GM23338 (cell line): ENCODE measurements at regions not wholly inside any gene's neighbourhood (a gene's known extent, or its start where the extent isn't known, plus 50 kb on each side); places are given as distances from the start of the nearest gene placed in this dataset.

Experiments
- ATAC-seq: fragments of 200-7000 bp; cut with Tn5 transposase; 3 replicates; pipeline ENCODE4 v1.9.1; 2020
- DNase-seq: peaks from one replicate; pipeline ENCODE4 v3.0.0-alpha.2; 2015; ENCODE audit warnings: low spot score
- H2AFZ ChIP-seq: fragments of 200-600 bp; sonication (generic); 2 replicates; pipeline ENCODE4 v1.8.0; 2016; ENCODE audit warnings: antibody characterized with exemption, mild to moderate bottlenecking, moderate library complexity
- H3F3A ChIP-seq: fragments of 200-600 bp; sonication (generic); replicated peaks from 2 replicates; pipeline ENCODE4 v1.8.0; 2017; ENCODE audit warnings: antibody characterized with exemption, mixed run types, low read depth
- H3K27ac ChIP-seq: fragments of 200-600 bp; sonication (generic); 2 replicates; pipeline ENCODE4 v1.6.1; 2016; ENCODE audit warnings: low read depth
- H3K27me3 ChIP-seq: fragments of 200-600 bp; sonication (generic); 2 replicates; pipeline ENCODE4 v1.8.0; 2016; ENCODE audit warnings: mild to moderate bottlenecking, mixed run types, moderate library complexity; ENCODE audit not compliant: insufficient read depth
- H3K36me3 ChIP-seq: fragments of 200-600 bp; sonication (generic); 2 replicates; pipeline ENCODE4 v1.8.0; 2016; ENCODE audit warnings: mild to moderate bottlenecking; ENCODE audit not compliant: insufficient read depth
- H3K4me1 ChIP-seq: fragments of 200-600 bp; sonication (generic); 2 replicates; pipeline ENCODE4 v1.8.0; 2016; ENCODE audit warnings: mild to moderate bottlenecking, moderate library complexity; ENCODE audit not compliant: insufficient read depth
- H3K4me2 ChIP-seq: fragments of 200-600 bp; sonication (generic); 2 replicates; pipeline ENCODE4 v1.7.1; 2017; ENCODE audit warnings: mixed run types
- H3K4me3 ChIP-seq: fragments of 200-600 bp; sonication (generic); 2 replicates; pipeline ENCODE4 v1.6.1; 2016; ENCODE audit warnings: mixed run types
- H3K79me2 ChIP-seq: fragments of 200-600 bp; sonication (generic); replicated peaks from 2 replicates; pipeline ENCODE4 v1.8.0; 2017; ENCODE audit warnings: mild to moderate bottlenecking; ENCODE audit not compliant: insufficient read depth
- H3K9me2 ChIP-seq: fragments of 200-600 bp; sonication (generic); 2 replicates; pipeline ENCODE4 v1.8.0; 2017; ENCODE audit not compliant: insufficient read depth
- H4K20me1 ChIP-seq: fragments of 200-600 bp; sonication (generic); replicated peaks from 2 replicates; pipeline ENCODE4 v1.8.0; 2017; ENCODE audit warnings: mild to moderate bottlenecking; ENCODE audit not compliant: insufficient read depth
- H3K27ac Mint-ChIP-seq: 2 replicates; pipeline ENCODE4 v1.8.0; 2020; ENCODE audit warnings: inconsistent platforms, mild to moderate bottlenecking, moderate library complexity, mixed read lengths
- H3K27me3 Mint-ChIP-seq: 3 replicates; pipeline ENCODE4 v1.8.0; 2022; ENCODE audit warnings: low read depth, mild to moderate bottlenecking, moderate library complexity, mixed read lengths, inconsistent platforms; ENCODE audit not compliant: insufficient read depth, poor library complexity
- H3K36me3 Mint-ChIP-seq: 3 replicates; pipeline ENCODE4 v1.8.0; 2021; ENCODE audit warnings: low read depth, mild to moderate bottlenecking, inconsistent platforms, moderate library complexity, mixed read lengths
- H3K4me1 Mint-ChIP-seq: 3 replicates; pipeline ENCODE4 v1.8.0; 2020; ENCODE audit warnings: mild to moderate bottlenecking, inconsistent platforms, mixed read lengths
- H3K4me3 Mint-ChIP-seq: 3 replicates; pipeline ENCODE4 v1.8.0; 2021; ENCODE audit warnings: moderate library complexity, mild to moderate bottlenecking, inconsistent platforms, mixed read lengths
- H3K9me3 Mint-ChIP-seq: 3 replicates; pipeline ENCODE4 v1.8.0; 2020; ENCODE audit warnings: moderate library complexity, mild to moderate bottlenecking, inconsistent platforms, mixed read lengths
- CREB1 ChIP-seq: fragments of 250-450 bp; sonication (Bioruptor Pico); IDR thresholded peaks from 2 replicates; pipeline ENCODE4 v1.5.0; 2020; ENCODE audit warnings: low read depth, mild to moderate bottlenecking, moderate library complexity
- CTCF ChIP-seq, 2 experiments: fragments of 200-600 bp in 1 of 2; sonication (generic) in 1 of 2; conservative IDR thresholded peaks; 2 replicates each; pipeline versions ENCODE4 v1.5.1 to v1.6.1; 2016 to 2017; ENCODE audit warnings: antibody characterized with exemption in 2 of 2, low read depth in 2 of 2, mild to moderate bottlenecking in 2 of 2, moderate library complexity in 1 of 2
- EZH2 ChIP-seq: fragments of 200-600 bp; sonication (generic); IDR thresholded peaks from one replicate; pipeline ENCODE4 v1.8.0; 2017; ENCODE audit warnings: antibody characterized with exemption, mild to moderate bottlenecking, low read depth; ENCODE audit not compliant: unreplicated experiment
- EZH2phosphoT487 ChIP-seq: fragments of 200-600 bp; sonication (generic); IDR thresholded peaks from one replicate; pipeline ENCODE4 v1.8.1; 2018; ENCODE audit warnings: antibody characterized with exemption; ENCODE audit not compliant: unreplicated experiment
- JUNB ChIP-seq: IDR thresholded peaks from one replicate; pipeline ENCODE4 v1.6.1; 2016; ENCODE audit warnings: antibody characterized with exemption; ENCODE audit not compliant: unreplicated experiment
- NANOG ChIP-seq: IDR thresholded peaks from 2 replicates; pipeline ENCODE4 v1.6.1; 2016; ENCODE audit warnings: antibody characterized with exemption, borderline replicate concordance
- POLR2AphosphoS5 ChIP-seq: IDR thresholded peaks from 2 replicates; pipeline ENCODE4 v1.6.1; 2016; ENCODE audit warnings: antibody characterized with exemption, low read depth
- ZNF114 ChIP-seq: fragments of 250-450 bp; sonication (Bioruptor Pico); IDR thresholded peaks from 2 replicates; pipeline ENCODE4 v1.5.0; 2020; ENCODE audit warnings: mild to moderate bottlenecking, moderate library complexity
- ZNF331 ChIP-seq: fragments of 250-450 bp; sonication (Bioruptor Pico); IDR thresholded peaks from 2 replicates; pipeline ENCODE4 v1.5.0; 2020; ENCODE audit warnings: low read depth, mild to moderate bottlenecking, moderate library complexity
- TF ChIP-seq, protein P1 (sequence below): IDR thresholded peaks from 2 replicates; pipeline ENCODE4 v1.6.1; 2016; ENCODE audit warnings: antibody characterized with exemption
- TF ChIP-seq, protein P2 (sequence below): IDR thresholded peaks from one replicate; pipeline ENCODE4 v1.6.1; 2018; ENCODE audit warnings: antibody characterized with exemption; ENCODE audit not compliant: unreplicated experiment

DNA sequence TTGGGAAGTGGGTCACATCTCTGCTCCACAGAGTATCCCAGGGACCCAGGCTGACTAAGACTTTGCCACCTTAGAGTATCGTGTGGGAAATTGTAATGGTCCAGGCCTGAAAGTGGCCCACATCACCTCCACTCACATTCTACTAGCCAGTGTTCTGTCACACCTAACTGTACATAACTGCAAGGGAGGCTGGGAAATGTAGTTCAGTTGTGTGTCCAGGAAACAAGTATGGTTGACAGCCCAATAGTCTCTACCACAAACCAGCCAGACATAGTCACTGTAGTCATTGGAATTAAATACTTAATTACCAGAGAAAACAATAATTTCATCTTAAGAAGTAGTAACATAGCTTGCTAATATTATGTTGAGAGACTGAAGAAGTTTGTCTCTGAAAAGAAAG lies 233.4 kb upstream of the S100G start (continued):
- TF ChIP-seq CTCF (conservative IDR thresholded peaks at IDR 0.05; ENCODE audit: low read depth in 2 of 2) (no peak), JUNB (no peak), CREB1 (CRISPR knock-in tag) (no peak), ZNF331 (CRISPR knock-in tag) (no peak), EZH2phosphoT487 (no peak), EZH2 (no peak)
- TF ChIP-seq, protein P1, sequence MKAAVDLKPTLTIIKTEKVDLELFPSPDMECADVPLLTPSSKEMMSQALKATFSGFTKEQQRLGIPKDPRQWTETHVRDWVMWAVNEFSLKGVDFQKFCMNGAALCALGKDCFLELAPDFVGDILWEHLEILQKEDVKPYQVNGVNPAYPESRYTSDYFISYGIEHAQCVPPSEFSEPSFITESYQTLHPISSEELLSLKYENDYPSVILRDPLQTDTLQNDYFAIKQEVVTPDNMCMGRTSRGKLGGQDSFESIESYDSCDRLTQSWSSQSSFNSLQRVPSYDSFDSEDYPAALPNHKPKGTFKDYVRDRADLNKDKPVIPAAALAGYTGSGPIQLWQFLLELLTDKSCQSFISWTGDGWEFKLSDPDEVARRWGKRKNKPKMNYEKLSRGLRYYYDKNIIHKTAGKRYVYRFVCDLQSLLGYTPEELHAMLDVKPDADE, result no peak

DNA sequence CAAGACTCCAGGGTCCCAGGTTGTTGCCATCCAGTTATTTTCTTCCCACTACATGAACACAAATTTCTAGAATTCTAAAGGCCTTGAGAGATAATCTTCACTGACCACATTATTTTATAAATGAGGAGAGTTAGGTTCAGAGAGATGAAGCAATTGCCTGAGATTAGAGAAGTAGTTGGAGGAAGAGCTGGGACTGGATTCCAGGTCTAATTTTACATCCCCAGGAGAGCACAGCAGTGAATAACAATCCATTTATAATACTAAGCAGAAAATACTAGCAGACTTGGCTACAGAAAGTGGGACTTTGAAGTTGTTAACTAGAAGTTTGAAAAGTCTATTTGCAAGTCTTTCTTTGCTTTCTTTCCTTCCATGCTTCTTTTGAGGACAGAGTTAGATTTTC lies 231.3 kb upstream of the S100G start:
- Mint-ChIP-seq H3K27me3 (peaks cover 2% of the 10 kb centered on the region), H3K4me3 (no peak overlapping the region), H3K9me3 (peaks cover 8% of the 10 kb centered on the region; the same call in 2 of the 3 replicates), H3K36me3 (peaks cover 10% of the 10 kb centered on the region), H3K4me1 (peaks cover 5% of the 10 kb centered on the region; the same call in 2 of the 3 replicates), H3K27ac (no peak overlapping the region)
- no peaks in the 10 kb centered on the region for H3K4me1 ChIP-seq
- H4K20me1 ChIP-seq, result no peaks in the 10 kb centered on the region
- no peaks in the 10 kb centered on the region for H3K9me2 ChIP-seq
- no peak overlapping the region for H3K4me2 ChIP-seq
- no peaks in the 10 kb centered on the region for H3K27me3 ChIP-seq
- H3K79me2 ChIP-seq, result no peaks in the 10 kb centered on the region
- DNase-seq (no peak), ATAC-seq (no peak)
- H3K27ac ChIP-seq, result no peak overlapping the region
- H3K4me3 ChIP-seq, result no peak overlapping the region
- no peaks in the 10 kb centered on the region for H3F3A ChIP-seq
- no peak overlapping the region for H2AFZ ChIP-seq
- TF ChIP-seq POLR2AphosphoS5 (no peak), ZNF114 (no peak)
- no peaks in the 10 kb centered on the region for H3K36me3 ChIP-seq

DNA sequence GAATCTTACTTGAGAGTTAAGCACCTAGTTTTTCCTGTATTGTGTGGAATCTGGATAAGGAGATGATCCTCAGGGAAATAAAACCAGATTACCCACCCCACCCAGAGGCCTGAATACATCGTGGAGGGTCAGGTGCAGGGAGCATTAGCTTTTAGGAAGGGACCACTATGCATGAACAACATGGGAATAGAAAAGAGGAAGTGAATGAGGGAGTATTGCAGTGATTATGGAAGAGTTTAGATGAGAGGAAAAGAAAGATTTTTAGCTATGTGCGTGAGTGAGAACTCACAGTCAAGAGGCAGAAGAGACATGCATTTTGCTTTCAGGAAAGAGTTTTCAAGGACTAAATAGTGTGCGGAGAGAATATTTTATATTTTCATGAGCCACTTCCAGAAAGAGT lies 222.3 kb upstream of the S100G start:
- Mint-ChIP-seq H3K27me3 (peaks cover 4% of the 10 kb centered on the region), H3K4me3 (no peak overlapping the region), H3K4me1 (no peaks in the 10 kb centered on the region), H3K27ac (no peak overlapping the region), H3K9me3 (peaks cover 7% of the 10 kb centered on the region; the same call in 2 of the 3 replicates), H3K36me3 (peaks cover 4% of the 10 kb centered on the region)
- Histone ChIP-seq H3K4me2 (no peak overlapping the region), H3K27ac (no peak overlapping the region), H4K20me1 (no peaks in the 10 kb centered on the region), H3K79me2 (no peaks in the 10 kb centered on the region), H3K9me2 (no peaks in the 10 kb centered on the region), H3K4me3 (no peak overlapping the region), H3F3A (no peaks in the 10 kb centered on the region), H2AFZ (no peak overlapping the region), H3K4me1 (no peaks in the 10 kb centered on the region), H3K27me3 (no peaks in the 10 kb centered on the region), H3K36me3 (no peaks in the 10 kb centered on the region)
- DNase-seq, result no peak
- ATAC-seq, result no peak
- TF ChIP-seq CTCF (conservative IDR thresholded peaks at IDR 0.05; ENCODE audit: low read depth in 2 of 2) (no peak), ZNF114 (no peak), EZH2phosphoT487 (no peak), EZH2 (no peak), ZNF331 (CRISPR knock-in tag) (no peak), NANOG (no peak)
- TF ChIP-seq, protein P2, sequence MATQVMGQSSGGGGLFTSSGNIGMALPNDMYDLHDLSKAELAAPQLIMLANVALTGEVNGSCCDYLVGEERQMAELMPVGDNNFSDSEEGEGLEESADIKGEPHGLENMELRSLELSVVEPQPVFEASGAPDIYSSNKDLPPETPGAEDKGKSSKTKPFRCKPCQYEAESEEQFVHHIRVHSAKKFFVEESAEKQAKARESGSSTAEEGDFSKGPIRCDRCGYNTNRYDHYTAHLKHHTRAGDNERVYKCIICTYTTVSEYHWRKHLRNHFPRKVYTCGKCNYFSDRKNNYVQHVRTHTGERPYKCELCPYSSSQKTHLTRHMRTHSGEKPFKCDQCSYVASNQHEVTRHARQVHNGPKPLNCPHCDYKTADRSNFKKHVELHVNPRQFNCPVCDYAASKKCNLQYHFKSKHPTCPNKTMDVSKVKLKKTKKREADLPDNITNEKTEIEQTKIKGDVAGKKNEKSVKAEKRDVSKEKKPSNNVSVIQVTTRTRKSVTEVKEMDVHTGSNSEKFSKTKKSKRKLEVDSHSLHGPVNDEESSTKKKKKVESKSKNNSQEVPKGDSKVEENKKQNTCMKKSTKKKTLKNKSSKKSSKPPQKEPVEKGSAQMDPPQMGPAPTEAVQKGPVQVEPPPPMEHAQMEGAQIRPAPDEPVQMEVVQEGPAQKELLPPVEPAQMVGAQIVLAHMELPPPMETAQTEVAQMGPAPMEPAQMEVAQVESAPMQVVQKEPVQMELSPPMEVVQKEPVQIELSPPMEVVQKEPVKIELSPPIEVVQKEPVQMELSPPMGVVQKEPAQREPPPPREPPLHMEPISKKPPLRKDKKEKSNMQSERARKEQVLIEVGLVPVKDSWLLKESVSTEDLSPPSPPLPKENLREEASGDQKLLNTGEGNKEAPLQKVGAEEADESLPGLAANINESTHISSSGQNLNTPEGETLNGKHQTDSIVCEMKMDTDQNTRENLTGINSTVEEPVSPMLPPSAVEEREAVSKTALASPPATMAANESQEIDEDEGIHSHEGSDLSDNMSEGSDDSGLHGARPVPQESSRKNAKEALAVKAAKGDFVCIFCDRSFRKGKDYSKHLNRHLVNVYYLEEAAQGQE, result no peak
- TF ChIP-seq, protein P1, result no peak
